DMS53 (cell line): ENCODE measurements at regions not wholly inside any gene's neighbourhood (a gene's known extent, or its start where the extent isn't known, plus 50 kb on each side); places are given as distances from the start of the nearest gene placed in this dataset.

Experiments
- DNase-seq: peaks from one replicate; lab custom pipeline; 2025; lab: John Stamatoyannopoulos, UW

DNA sequence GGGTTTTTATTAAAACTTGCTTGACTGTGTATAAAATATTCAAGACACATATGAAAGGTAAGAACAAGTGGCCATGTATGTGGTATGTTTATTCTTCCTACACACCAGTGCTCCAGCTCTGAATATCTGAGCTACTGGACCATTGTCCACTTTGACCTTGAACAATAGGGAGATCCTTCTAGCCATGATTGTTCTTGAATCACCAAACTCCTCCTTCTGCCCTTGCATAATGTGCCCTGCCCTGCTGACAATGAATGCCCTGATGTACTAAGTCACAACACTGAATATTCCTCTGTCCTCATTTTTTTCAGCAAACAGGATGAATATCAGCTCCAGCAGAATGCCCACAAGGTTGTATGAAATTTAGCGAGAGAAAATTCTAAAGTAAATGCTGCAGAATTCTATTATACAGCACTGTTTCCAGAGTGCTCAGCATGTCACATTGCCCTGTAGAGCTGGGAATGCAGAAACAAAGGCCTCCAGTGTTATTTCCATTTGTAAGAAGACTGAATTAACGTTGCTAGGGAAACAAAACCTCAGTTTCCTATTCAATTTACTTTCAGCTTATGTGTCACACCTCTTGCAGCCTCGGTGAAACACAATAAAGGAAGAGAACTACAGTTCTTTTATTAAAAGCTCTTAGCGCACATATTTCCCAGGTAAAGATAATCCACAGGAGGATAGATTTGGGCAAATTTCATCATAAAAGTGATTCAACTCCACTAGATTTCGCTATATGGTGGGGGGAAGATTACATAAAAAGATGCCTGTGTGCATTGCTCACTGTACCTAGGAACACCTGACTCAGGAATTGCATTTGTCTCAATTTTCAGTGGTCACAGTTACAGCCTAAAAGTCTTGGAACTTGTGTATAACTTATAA, 187.4 kb upstream of the ATP1B1 start:
- DNase-seq, result peak; percentile 22

DNA sequence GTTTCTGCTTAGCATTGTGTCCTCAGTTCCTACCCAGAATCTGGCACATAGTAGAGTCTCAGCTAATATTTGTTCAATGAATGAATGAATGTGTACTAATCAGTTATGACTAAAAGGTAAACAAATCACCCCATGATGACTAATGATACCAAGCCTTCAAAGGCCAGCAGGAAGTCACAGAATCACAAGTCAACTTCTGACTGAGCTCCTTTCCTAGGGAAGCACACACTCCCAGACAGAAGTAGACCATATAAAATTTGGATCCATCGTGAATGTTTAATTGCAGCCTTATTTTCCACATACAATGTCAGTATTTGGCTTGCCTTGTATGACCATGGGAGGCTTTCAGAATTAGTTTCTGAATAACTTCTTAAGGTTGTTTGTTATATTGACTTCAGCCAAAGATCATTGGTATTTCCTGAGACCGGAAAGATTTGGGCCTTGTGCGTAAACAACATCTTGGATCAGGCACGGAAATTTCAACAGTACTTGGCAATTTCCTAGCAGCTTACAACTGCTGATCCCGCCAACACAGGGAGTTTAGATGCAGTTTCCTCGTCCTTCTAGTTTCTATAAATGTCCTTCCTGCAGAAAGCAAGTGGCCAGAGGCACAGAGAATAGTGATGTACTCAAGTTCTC, 185.9 kb upstream of the ATP1B1 start:
- peak; percentile 85 for DNase-seq

DNA sequence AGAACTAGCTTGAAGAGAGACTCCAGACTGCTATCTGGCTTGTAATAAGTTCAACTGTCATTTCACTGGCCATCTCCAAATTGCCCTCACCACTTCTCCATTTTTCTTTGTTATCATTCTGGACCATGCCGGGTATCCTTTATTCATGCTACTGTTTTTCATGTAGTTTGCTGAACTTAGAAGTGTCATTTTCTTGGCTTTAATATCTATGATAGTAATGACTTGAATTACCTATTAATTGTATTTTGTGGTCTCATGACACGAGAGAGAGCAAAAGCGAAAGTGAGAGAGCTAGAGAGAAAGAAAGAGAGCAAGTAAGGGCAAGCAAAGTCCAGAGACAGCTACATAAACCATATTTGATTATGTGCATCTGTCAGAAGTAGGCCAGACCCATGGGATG, 184.9 kb upstream of the ATP1B1 start:
- no peak for DNase-seq

- no peak for DNase-seq
Observed at GRCh38 chr1:168923521-168924136, 182.9 kb upstream of the ATP1B1 start.

- DNase-seq, result no peak
Observed at GRCh38 chr1:168924976-168925375, 181.5 kb upstream of the ATP1B1 start.

- DNase-seq, result no peak
Observed at GRCh38 chr1:168926236-168926635, 180.3 kb upstream of the ATP1B1 start.

DNA sequence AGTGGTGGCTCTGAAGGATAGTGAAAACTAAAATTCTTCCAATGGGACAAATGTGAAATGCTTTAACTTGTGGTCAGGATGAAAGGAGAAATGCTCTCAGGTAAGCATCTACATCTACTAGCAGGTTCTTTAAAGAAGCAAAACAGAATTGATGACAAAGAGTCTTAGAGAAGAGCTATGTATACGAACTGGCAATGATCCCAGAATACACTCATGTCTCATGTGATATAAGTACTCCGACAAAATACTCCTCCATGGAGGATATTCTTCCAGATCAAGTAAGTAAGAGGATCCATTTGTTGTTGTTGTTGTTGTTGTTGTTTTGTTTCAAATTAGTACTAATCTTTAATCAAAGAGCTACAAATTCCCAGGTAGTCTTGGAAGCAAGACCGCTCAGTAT, 174.0 kb upstream of the ATP1B1 start:
- peak; percentile 52 for DNase-seq

DNA sequence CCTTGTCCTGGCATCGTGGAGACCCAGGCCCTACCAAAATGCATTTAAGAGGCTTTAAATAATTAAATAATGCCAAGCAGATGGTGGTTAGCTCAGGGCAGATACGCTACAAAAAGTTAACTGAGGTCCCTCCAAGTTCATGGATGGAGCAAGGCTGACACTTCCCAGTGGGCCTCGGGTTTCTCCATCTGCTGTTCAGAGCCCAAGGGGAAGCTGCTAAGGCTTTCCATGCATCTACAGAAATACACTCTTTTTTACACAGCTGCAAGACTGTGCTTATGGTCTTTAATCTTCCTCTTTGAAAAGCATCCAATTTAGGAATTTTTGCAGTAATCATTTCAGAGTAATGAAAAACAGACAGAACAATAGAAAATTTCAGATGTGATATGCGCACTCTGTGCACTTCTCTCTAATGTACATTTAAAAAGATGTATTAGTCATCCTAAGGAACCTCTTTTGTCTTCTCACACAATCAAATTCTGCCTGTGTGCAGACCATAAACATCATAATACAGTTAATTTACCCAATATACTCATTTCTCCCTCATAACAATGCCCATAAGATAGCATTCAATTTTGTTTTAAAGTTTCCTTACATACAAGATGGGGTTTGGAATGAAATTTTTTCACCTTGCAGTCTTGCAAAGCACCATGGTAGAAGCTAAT, 173.2 kb upstream of the ATP1B1 start:
- no peak for DNase-seq

DNA sequence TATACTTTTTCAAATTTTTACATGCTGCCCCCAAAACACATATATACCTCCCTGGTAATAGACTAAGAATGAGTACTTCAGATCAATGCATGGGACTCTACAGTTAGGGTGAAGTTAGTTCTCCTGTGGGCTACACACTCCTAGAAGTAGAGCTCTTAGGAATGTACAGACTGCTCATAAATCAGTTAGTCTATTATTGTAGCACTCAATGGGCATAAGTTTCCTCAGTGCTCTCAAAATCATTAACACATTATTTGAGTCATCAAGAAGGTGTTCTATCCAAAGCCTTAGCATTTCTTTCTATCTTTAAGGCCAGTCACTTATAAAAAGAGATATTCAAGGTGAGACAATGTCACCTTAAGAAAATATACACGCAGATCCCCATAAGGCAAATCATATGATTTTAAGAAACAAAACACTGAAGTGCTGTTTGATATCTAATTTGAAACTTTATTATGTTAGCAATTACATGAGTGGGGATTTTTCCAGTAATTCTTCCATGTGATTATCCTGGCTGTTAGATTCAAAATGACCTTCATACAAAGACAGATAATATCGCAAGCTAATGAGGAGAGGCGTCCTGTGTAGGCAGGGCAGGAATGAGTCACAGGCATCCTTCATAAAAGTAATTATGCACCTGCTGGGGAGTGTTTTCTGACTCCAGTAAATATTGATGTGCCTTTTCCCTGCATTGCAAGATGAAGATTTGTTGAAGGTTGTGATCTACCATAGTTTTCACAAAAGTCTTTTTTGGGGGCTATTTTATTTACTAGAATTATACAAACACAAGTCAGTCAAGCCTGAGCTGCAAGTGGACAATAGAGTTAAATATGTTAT, 167.2 kb upstream of the ATP1B1 start:
- peak; percentile 78 for DNase-seq

GRCh38 chr1:168939947-168940223, 166.6 kb upstream of the ATP1B1 start:
- DNase-seq, result no peak

DNA sequence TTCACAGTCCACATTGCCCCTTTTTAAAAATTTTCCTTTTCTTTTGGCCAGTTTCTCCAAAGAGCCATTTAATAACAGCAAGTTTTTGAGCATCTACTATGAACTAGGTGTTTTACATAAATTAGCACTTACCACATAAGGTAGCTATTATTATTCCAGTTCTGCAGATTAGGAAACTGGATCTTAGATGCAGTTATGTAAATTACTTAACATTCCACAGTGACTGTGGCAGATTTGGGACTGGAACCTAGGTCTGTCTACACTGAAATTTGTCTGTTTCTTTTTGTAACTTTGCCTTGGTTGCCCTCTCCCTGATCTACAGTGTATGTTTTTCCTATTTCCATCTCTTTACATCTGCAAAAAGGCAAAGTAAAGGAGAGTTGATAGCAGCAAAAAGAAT, 164.8 kb upstream of the ATP1B1 start:
- no peak for DNase-seq

- DNase-seq, result no peak
Observed at GRCh38 chr1:168942165-168942564, 164.3 kb upstream of the ATP1B1 start.

- DNase-seq, result no peak
Observed at GRCh38 chr1:168945870-168946269, 160.6 kb upstream of the ATP1B1 start.

GRCh38 chr1:168947041-168947440, 159.4 kb upstream of the ATP1B1 start:
- peak; percentile 13 for DNase-seq

GRCh38 chr1:168949672-168950071, 156.8 kb upstream of the ATP1B1 start:
- DNase-seq, result no peak

GRCh38 chr1:168957818-168958217, 148.7 kb upstream of the ATP1B1 start:
- no peak for DNase-seq

DNA sequence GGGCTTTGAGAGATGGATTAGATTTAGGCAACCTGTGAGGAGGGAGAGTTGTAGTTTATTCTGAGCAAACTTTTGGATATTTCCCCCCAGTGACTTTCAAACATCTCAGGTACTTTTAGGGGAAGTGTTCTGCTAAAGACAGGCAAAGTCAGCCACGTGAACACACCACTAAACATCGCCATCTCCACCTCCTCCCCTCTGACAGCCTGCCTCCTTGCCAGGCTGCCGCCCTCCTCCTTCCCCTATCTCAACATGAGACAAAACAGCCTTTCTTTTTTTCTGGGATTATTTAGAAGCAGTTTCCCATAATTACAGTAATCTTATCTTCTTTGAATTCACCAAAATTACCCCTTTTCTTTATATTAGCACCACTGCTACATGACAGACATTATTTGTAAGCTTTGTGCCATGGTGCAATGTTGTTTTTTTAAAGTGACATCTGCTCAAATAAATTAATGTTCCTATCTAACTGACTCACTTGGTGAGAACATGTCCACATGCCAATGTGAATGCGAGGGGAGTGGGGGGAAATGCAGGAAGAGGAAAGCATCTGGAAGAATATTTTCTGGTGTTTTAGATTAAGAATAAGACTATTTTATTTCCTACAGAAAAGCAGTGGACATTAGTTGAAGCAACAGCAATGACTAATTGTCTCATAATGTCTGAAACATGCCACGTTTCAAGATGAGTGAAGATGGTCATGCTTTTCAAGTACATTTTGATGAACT, 147.8 kb upstream of the ATP1B1 start:
- DNase-seq, result no peak

DNA sequence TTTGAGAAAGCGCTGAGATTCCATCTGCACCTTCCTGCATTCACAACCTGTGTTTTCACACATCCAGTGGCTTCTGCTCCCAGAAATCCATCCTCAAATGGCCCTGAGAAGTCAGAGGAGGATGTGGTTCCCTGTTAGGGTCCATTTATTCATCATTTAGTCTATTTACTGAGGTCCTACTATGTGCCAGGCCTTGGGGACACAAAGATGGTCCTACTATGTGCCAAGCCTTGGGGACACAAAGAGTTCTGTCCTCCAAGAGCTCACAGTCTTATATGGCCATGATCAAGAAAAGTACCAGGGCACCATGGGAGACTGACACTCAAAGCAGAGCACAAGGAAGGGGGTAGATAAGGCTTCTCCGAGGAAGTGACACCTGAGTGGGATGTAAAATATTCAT, 147.1 kb upstream of the ATP1B1 start:
- no peak for DNase-seq

GRCh38 chr1:168960114-168960513, 146.4 kb upstream of the ATP1B1 start:
- DNase-seq, result no peak

DNA sequence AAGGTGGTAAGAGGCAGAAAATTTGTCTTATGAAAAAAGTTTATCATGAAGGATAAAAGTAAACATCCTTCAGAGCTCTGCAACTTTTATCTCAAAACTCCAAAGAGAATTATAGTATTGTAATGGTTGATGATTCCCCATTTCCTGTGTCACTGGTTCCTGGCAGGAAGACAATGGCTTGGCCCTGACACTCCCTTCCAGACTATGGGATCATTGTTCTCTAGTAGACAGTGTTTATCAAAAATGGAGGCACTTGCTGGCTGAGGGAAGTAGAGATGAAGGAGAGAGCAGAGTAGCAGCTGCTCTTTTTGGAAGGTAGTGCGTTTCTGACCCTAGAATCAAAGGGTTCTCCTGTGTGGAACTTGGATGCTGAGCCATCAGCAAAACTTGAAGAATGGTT, 145.9 kb upstream of the ATP1B1 start:
- no peak for DNase-seq

- DNase-seq, result no peak
Observed at GRCh38 chr1:168963601-168964000, 142.9 kb upstream of the ATP1B1 start.
